H9 (cell line): ENCODE measurements at regions not wholly inside any gene's neighbourhood (a gene's known extent, or its start where the extent isn't known, plus 50 kb on each side); places are given as distances from the start of the nearest gene placed in this dataset.

Experiments used
- DNase-seq: peaks from one replicate; pipeline ENCODE4 v3.0.0-alpha.2; 2017
- H2AFZ ChIP-seq: one replicate; pipeline ENCODE4 v1.6.1; 2013; ENCODE audit warnings: mild to moderate bottlenecking, low read length, control low read depth, moderate library complexity
- H2AK5ac ChIP-seq: 2 replicates; pipeline ENCODE4 v1.6.1; 2013; ENCODE audit warnings: low read length, control low read depth, mixed read lengths; ENCODE audit not compliant: insufficient read length
- H2BK120ac ChIP-seq: one replicate; pipeline ENCODE4 v1.6.1; 2013; ENCODE audit warnings: low read depth, mild to moderate bottlenecking, low read length, control low read depth, inconsistent platforms; ENCODE audit not compliant: poor library complexity, severe bottlenecking
- H2BK12ac ChIP-seq: 2 replicates; pipeline ENCODE4 v1.6.1; 2013; ENCODE audit warnings: low read length, control low read depth, mixed read lengths, low read depth; ENCODE audit not compliant: insufficient read length
- H2BK15ac ChIP-seq: 2 replicates; pipeline ENCODE4 v1.6.1; 2013; ENCODE audit warnings: low read depth, low read length, control low read depth
- H2BK20ac ChIP-seq: one replicate; pipeline ENCODE4 v1.6.1; 2013; ENCODE audit warnings: low read depth, mild to moderate bottlenecking, low read length, control low read depth, inconsistent platforms; ENCODE audit not compliant: poor library complexity, severe bottlenecking
- H2BK5ac ChIP-seq: 2 replicates; pipeline ENCODE4 v1.6.1; 2013; ENCODE audit warnings: low read length, control low read depth, mixed read lengths; ENCODE audit not compliant: insufficient read length
- H3K14ac ChIP-seq: 2 replicates; pipeline ENCODE4 v1.6.1; 2013; ENCODE audit warnings: low read length, control low read depth; ENCODE audit not compliant: insufficient read depth
- H3K18ac ChIP-seq: 2 replicates; pipeline ENCODE4 v1.6.1; 2013; ENCODE audit warnings: low read depth, mild to moderate bottlenecking, mixed read lengths, low read length, control low read depth; ENCODE audit not compliant: insufficient read length
- H3K23ac ChIP-seq: 2 replicates; pipeline ENCODE4 v1.6.1; 2013; ENCODE audit warnings: low read length, control low read depth, mixed read lengths, low read depth; ENCODE audit not compliant: insufficient read length
- H3K23me2 ChIP-seq: 2 replicates; pipeline ENCODE4 v1.6.1; 2013; ENCODE audit warnings: low read depth, mild to moderate bottlenecking, mixed read lengths, low read length, control low read depth; ENCODE audit not compliant: insufficient read length, poor library complexity, severe bottlenecking
- H3K27ac ChIP-seq: 2 replicates; pipeline ENCODE4 v1.5.1; 2013; ENCODE audit warnings: low read length, control low read depth, mixed read lengths, low read depth; ENCODE audit not compliant: insufficient read length
- H3K27me3 ChIP-seq: 2 replicates; pipeline ENCODE4 v1.6.1; 2013; ENCODE audit warnings: low read length, control low read depth, inconsistent platforms; ENCODE audit not compliant: insufficient read depth
- H3K4ac ChIP-seq: 2 replicates; pipeline ENCODE4 v1.6.1; 2013; ENCODE audit warnings: low read depth, mild to moderate bottlenecking, control low read depth, inconsistent platforms, low read length, moderate library complexity
- H3K4me1 ChIP-seq: 2 replicates; pipeline ENCODE4 v1.6.1; 2013; ENCODE audit warnings: low read length, control low read depth, inconsistent platforms; ENCODE audit not compliant: insufficient read depth
- H3K4me2 ChIP-seq: 2 replicates; pipeline ENCODE4 v1.6.1; 2013; ENCODE audit warnings: low read length, control low read depth, mixed read lengths; ENCODE audit not compliant: insufficient read length, insufficient read depth
- H3K56ac ChIP-seq: 2 replicates; pipeline ENCODE4 v1.6.1; 2013; ENCODE audit warnings: low read depth, mild to moderate bottlenecking, mixed read lengths, low read length, control low read depth; ENCODE audit not compliant: insufficient read length
- H3K79me1 ChIP-seq: 2 replicates; pipeline ENCODE4 v1.6.1; 2013; ENCODE audit warnings: low read depth, mild to moderate bottlenecking, moderate library complexity, low read length, control low read depth, inconsistent platforms; ENCODE audit not compliant: insufficient read depth, poor library complexity, severe bottlenecking
- H3K79me2 ChIP-seq: 2 replicates; pipeline ENCODE4 v1.6.1; 2013; ENCODE audit warnings: low read length, control low read depth, inconsistent platforms; ENCODE audit not compliant: insufficient read depth
- H3K9ac ChIP-seq: 2 replicates; pipeline ENCODE4 v1.6.1; 2013; ENCODE audit warnings: low read length, control low read depth, mixed read lengths; ENCODE audit not compliant: insufficient read length; ENCODE audit errors: extremely low read depth
- H3K9me3 ChIP-seq: one replicate; pipeline ENCODE4 v1.6.1; 2013; ENCODE audit warnings: low read depth, low read length, inconsistent platforms; ENCODE audit not compliant: control insufficient read depth
- H3T11ph ChIP-seq: one replicate; pipeline ENCODE4 v1.6.1; 2013; ENCODE audit warnings: mild to moderate bottlenecking, low read length, control low read depth, inconsistent platforms
- H4K20me1 ChIP-seq: one replicate; pipeline ENCODE4 v1.6.1; 2013; ENCODE audit not compliant: control insufficient read depth, insufficient read length, insufficient read depth
- H4K5ac ChIP-seq: 2 replicates; pipeline ENCODE4 v1.6.1; 2013; ENCODE audit warnings: low read depth, mild to moderate bottlenecking, mixed read lengths, low read length, control low read depth; ENCODE audit not compliant: insufficient read length
- H4K8ac ChIP-seq: replicated peaks from 2 replicates; pipeline ENCODE4 v1.6.1; 2013; ENCODE audit warnings: low read length, control low read depth, mixed read lengths, low read depth; ENCODE audit not compliant: insufficient read length
- H4K91ac ChIP-seq: 2 replicates; pipeline ENCODE4 v1.6.1; 2013; ENCODE audit warnings: low read depth, mild to moderate bottlenecking, moderate library complexity, mixed read lengths, low read length, control low read depth; ENCODE audit not compliant: insufficient read length
- H3K27ac Mint-ChIP-seq, 3 experiments: 2 replicates in 2 of 3; 3 replicates in 1 of 3; pipeline ENCODE4 v1.8.0; 2020 to 2021; ENCODE audit warnings: mixed read lengths in 3 of 3, mild to moderate bottlenecking in 1 of 3, moderate library complexity in 1 of 3
- H3K27me3 Mint-ChIP-seq: 2 replicates; pipeline ENCODE4 v1.8.0; 2021; ENCODE audit warnings: low read depth, mild to moderate bottlenecking, moderate library complexity, mixed read lengths
- H3K36me3 Mint-ChIP-seq, 3 experiments: 2 replicates in 2 of 3; 3 replicates in 1 of 3; pipeline ENCODE4 v1.8.0; 2020 to 2021; ENCODE audit warnings: low read depth in 3 of 3, mixed read lengths in 3 of 3; ENCODE audit not compliant: insufficient read depth in 1 of 3
- H3K4me1 Mint-ChIP-seq, 2 experiments: 2 replicates each; pipeline ENCODE4 v1.8.0; 2020; ENCODE audit warnings: mixed read lengths in 2 of 2
- H3K4me3 Mint-ChIP-seq, 2 experiments: 2 replicates in 1 of 2; 3 replicates in 1 of 2; pipeline ENCODE4 v1.8.0; 2020 to 2021; ENCODE audit warnings: mild to moderate bottlenecking in 2 of 2, mixed read lengths in 2 of 2, moderate library complexity in 1 of 2
- H3K9me3 Mint-ChIP-seq, 2 experiments: 2 replicates in 1 of 2; 3 replicates in 1 of 2; pipeline ENCODE4 v1.8.0; 2020; ENCODE audit warnings: mild to moderate bottlenecking in 2 of 2, mixed read lengths in 2 of 2, moderate library complexity in 1 of 2
- CTCF ChIP-seq: fragments of 200-600 bp; sonication (generic); conservative IDR thresholded peaks from 3 replicates; pipeline ENCODE4 v1.8.0; 2021; ENCODE audit warnings: antibody characterized with exemption, mild to moderate bottlenecking
- WGBS: extraction: QIAGEN DNeasy Blood & Tissue Kit; methylation state at CpG from one replicate; pipeline ENCODE4 v1.1.7; 2013; ENCODE audit warnings: missing lambda C conversion rate, low lambda C conversion rate, mixed read lengths; ENCODE audit not compliant: insufficient read length; ENCODE audit errors: extremely low coverage; 5-methylcytosine and 5-hydroxymethylcytosine counted together

- Histone ChIP-seq H2AFZ (no peak overlapping the region), H3K23me2 (no peaks in the 10 kb centered on the region), H3K4me2 (no peak overlapping the region), H2BK120ac (no peak overlapping the region), H3K14ac (no peak overlapping the region), H4K5ac (no peak overlapping the region), H3K4me1 (no peaks in the 10 kb centered on the region), H3K79me2 (no peaks in the 10 kb centered on the region), H2BK5ac (no peak overlapping the region), H3K56ac (no peak overlapping the region), H4K91ac (no peak overlapping the region), H3K27ac (no peak overlapping the region), H2BK20ac (no peak overlapping the region), H2BK12ac (no peak overlapping the region), H2AK5ac (no peak overlapping the region), H3K4ac (no peak overlapping the region), H3K23ac (no peak overlapping the region), H3T11ph (no peak overlapping the region), H3K9ac (no peak overlapping the region), H3K9me3 (no peaks in the 10 kb centered on the region), H4K8ac (no peak overlapping the region), H3K18ac (no peak overlapping the region), H4K20me1 (no peaks in the 10 kb centered on the region), H3K27me3 (no peaks in the 10 kb centered on the region), H2BK15ac (no peak overlapping the region), H3K79me1 (no peaks in the 10 kb centered on the region)
- H3K4me1 Mint-ChIP-seq, result no peaks in the 10 kb centered on the region
- DNase-seq, result no peak
- H3K4me3 Mint-ChIP-seq, result no peak overlapping the region
- no peaks in the 10 kb centered on the region for H3K9me3 Mint-ChIP-seq
- no peak overlapping the region for H3K27ac Mint-ChIP-seq
- H3K27me3 Mint-ChIP-seq, result no peaks in the 10 kb centered on the region
- no CpG with 5 or more reads among the region's 3 CpGs for WGBS
- H3K36me3 Mint-ChIP-seq, result no peaks in the 10 kb centered on the region; a peak in 1 of 7 replicates
- TF ChIP-seq CTCF, result no peak
Observed at GRCh38 chr5:120039111-120039510, 409.8 kb downstream of the FAM170A start.
